HG03175 (cell line): ENCODE measurements at regions not wholly inside any gene's neighbourhood (a gene's known extent, or its start where the extent isn't known, plus 50 kb on each side); places are given as distances from the start of the nearest gene placed in this dataset.

ENCODE experiments used
- ATAC-seq: cut with Tn5 transposase; IDR thresholded peaks from one replicate; pipeline ENCODE4 v1.9.1; 2021; ENCODE audit warnings: mild to moderate bottlenecking, moderate library complexity; ENCODE audit not compliant: unreplicated experiment

GRCh38 chr21:23438081-23438480 lies 2169.2 kb downstream of the MRPL39 start:
- no peak for ATAC-seq

DNA sequence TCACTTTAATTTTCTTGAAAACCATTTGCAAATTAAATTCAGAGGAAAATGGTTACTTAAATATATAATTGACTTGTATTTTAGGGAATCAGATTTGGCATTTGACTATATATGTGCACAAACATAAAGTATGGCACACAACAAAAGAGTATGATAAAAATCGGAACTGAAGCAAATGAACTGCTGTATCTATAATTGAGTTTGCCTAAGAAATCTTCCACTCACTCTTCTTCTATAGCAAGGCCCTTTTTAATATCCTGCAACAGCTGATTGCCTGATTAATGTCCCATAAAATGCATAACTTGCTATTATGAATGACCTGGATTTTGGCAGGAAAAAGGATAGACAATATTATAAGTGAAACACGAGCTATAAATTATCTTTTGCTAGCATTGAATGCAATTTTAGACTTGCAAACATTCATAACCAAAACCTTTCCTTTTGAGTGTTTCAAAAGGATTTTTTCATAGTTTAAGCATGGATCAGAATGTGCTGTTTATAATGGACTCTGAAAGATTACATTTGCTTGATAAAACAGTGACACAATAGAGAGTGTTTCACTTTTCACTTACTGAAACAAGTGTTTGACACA lies 2204.3 kb downstream of the MRPL39 start:
- no peak for ATAC-seq

- peak; percentile 70 for ATAC-seq
Observed at GRCh38 chr21:23401278-23401677, 2206.0 kb downstream of the MRPL39 start.

- no peak for ATAC-seq
Observed at GRCh38 chr21:23398726-23399125, 2208.6 kb downstream of the MRPL39 start.

- ATAC-seq, result no peak
Observed at GRCh38 chr21:23394458-23394857, 2212.8 kb downstream of the MRPL39 start.

- no peak for ATAC-seq
Observed at GRCh38 chr21:23384679-23385078, 2222.6 kb downstream of the MRPL39 start.

DNA sequence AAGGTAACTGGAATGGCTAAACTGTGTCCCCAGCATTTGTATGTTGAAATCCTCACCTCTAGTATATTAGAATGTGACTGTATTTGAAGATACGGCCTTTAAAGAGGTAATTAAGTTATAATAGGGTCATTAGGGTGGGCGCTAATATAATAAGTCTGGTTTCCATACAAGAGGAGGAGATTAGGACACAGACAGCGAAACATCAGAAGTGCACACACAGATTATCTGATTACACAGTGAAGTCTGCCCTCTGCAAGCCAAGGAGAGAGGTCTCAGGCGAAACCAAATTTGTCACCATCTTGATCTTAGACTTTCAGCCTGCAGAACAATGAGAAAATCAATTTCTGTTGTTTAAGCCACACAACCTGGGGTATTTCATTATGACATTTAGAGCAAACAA lies 2233.1 kb downstream of the MRPL39 start:
- ATAC-seq, result no peak

DNA sequence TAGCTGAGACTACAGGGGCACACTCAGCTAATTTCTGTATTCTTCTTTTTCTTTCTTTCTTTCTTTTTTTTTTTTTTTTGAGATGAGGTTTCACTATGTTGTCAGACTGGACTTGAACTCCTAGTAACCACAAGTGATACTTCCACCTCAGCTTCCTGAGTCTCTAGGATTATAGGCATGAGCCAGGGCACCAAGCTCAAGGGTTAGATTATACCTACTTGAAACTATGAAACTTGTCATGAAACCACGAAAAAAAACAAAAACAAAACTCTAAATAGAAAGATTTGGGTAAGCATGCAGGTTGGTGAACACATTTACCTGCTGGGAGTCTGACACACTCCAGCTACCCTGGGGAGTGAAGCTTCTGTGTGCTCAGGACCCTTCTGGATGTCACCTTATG lies 2250.4 kb downstream of the MRPL39 start:
- ATAC-seq, result no peak

GRCh38 chr21:23316190-23316589 lies 2291.1 kb downstream of the MRPL39 start:
- ATAC-seq, result no peak

GRCh38 chr21:23308741-23309140 lies 2298.5 kb downstream of the MRPL39 start:
- no peak for ATAC-seq

DNA sequence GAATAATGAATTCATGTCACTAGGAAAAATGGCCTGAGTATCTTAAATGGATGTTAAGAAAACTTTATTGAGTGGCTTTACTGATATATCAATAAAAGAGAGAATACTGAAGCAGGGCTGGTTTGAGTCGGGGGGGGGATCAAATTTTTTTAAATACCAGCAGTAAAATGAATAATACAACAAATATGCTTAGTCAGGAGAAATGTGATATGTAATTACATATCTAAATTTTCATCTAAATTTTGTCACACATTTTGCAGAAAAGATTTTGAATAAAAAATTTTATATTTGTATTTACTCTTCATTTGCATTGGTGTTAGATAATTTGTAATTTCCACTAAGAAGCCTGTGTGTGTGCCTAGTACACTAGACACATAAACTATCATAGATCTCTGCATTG lies 2300.2 kb downstream of the MRPL39 start:
- no peak for ATAC-seq

DNA sequence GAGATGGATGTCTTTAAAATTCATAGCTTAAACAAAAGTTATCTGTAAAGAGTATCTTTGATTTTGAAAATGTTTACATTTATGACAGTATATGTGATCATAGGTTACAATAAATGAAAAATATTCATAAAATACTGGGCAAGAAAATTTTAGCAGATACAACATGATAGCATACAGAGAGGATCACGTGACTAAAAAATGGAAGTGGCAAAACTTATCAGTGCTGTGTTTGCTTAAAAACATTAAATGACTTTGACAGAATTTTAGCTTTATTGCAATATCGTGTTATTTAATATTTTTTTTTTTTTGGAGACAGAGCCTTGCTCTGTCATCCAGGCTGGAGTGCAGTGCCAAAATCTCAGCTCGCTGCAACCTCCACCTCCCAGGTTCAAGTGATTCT lies 2294.1 kb downstream of the NCAM2 start:
- no peak for ATAC-seq

GRCh38 chr21:23281917-23282316 lies 2283.7 kb downstream of the NCAM2 start:
- no peak for ATAC-seq

GRCh38 chr21:23249760-23250159 lies 2251.6 kb downstream of the NCAM2 start:
- ATAC-seq, result no peak

GRCh38 chr21:23247334-23247733 lies 2249.1 kb downstream of the NCAM2 start:
- no peak for ATAC-seq

DNA sequence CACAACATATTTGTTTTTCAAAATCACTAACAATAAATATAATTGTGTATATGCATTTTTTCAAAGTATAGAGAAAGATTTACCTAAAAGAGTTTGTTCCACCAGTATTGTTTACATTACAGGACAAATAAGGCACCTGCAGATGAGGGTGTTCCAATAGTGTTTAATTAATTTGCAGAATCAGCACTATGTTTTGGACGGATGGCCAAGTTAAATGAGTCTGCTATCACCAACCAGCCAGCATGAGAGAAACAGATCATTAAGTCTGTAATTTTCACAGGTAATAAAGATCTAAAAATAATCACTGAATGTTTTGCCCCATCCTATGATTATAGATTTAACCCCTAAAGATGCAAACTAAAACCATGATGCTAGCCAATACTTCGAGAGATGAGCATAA lies 2247.0 kb downstream of the NCAM2 start:
- ATAC-seq, result no peak

DNA sequence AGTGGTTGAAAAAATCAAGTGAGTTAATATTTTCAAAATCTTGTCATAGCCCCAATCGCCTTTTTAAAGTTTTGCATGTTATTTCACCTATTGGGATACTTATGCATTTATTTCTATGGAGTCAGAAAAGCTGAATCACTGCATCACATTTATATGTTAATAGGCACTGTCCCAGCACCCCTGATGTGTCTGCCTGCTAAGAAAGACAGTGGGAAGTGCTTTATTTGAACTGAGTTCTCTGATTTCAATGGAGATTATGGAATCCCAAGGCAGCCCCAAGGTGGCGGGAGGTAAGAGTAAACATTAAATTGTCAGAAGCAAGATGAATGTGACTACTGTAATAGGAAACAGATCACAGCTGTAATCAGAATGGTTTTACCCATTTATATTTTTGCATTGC lies 2225.7 kb downstream of the NCAM2 start:
- ATAC-seq, result no peak

DNA sequence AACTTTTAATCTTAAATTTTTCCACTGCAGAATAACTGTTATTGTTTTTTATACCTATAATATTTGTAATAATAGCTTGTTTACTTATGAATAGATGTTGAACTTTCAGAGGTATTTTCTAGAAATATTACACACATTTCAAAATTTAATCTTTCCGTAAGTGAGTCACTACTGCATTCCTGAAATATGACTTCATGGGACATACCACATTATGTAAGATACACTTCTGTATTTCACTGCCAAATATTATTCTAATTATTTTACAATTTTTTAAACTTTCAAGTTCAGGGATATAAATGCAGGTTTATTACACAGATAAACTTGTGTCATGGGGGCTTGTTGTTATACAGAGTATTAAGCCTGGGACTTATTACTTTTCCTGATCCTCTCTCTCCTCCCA lies 2220.5 kb downstream of the NCAM2 start:
- ATAC-seq, result no peak

- no peak for ATAC-seq
Observed at GRCh38 chr21:23217597-23217996, 2219.4 kb downstream of the NCAM2 start.

DNA sequence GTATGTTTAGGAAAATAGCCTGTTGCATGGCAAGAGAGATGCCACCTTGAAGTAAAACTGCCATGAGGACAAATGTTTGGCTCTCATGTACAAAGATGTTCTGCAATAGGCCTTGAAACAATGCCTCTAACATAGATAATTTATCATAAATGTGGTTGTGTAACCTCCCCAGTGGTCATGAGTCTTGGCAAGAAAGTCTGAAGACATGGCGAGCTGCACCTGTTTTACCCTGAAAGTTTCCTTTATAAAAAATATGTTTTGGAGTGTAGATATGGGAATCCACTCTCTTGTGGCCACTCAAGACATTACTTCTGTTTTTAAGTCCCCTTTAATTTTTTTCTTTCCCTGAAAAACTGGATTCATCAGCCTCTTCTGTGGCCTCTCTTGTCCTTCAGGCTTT lies 2217.1 kb downstream of the NCAM2 start:
- no peak for ATAC-seq
